ENCODE measurements at regions not wholly inside any gene's neighbourhood (a gene's known extent, or its start where the extent isn't known, plus 50 kb on each side); places are given as distances from the start of the nearest gene placed in this dataset.
A peak's percentile ranks its signal among the peaks of the same experiment; 100 is the strongest.

GRCh38 chr7:121525155-121525819, 129.2 kb upstream of the FAM3C start:
- no peak for DNase-seq (ENCODE audit: low spot score)

- no peak for DNase-seq (ENCODE audit: low spot score)
Observed at GRCh38 chr7:121521711-121522400, 125.7 kb upstream of the FAM3C start.

GRCh38 chr7:121520911-121521310, 124.8 kb upstream of the FAM3C start:
- no peak for DNase-seq (ENCODE audit: low spot score)

GRCh38 chr7:121519548-121520521, 123.7 kb upstream of the FAM3C start:
- DNase-seq (ENCODE audit: low spot score), result no peak

GRCh38 chr7:121517591-121517990, 121.5 kb upstream of the FAM3C start:
- DNase-seq (ENCODE audit: low spot score), result no peak

- no peak for DNase-seq (ENCODE audit: low spot score)
Observed at GRCh38 chr7:121516821-121517220, 120.7 kb upstream of the FAM3C start.

GRCh38 chr7:121515630-121516401, 119.7 kb upstream of the FAM3C start:
- DNase-seq (ENCODE audit: low spot score), result no peak

- DNase-seq (ENCODE audit: low spot score), result no peak
Observed at GRCh38 chr7:121515229-121515628, 119.1 kb upstream of the FAM3C start.

GRCh38 chr7:121513105-121513504, 117.0 kb upstream of the FAM3C start:
- no peak for DNase-seq (ENCODE audit: low spot score)

- DNase-seq (ENCODE audit: low spot score), result no peak
Observed at GRCh38 chr7:121510858-121511482, 114.9 kb upstream of the FAM3C start.

GRCh38 chr7:121510302-121510701, 114.2 kb upstream of the FAM3C start:
- DNase-seq (ENCODE audit: low spot score), result no peak

GRCh38 chr7:121505540-121506182, 109.6 kb upstream of the FAM3C start:
- no peak for DNase-seq (ENCODE audit: low spot score)

- no peak for DNase-seq (ENCODE audit: low spot score)
Observed at GRCh38 chr7:121505021-121505420, 108.9 kb upstream of the FAM3C start.

GRCh38 chr7:121504482-121504881, 108.4 kb upstream of the FAM3C start:
- peak; percentile 44 for DNase-seq (ENCODE audit: low spot score)

- no peak for DNase-seq (ENCODE audit: low spot score)
Observed at GRCh38 chr7:121503730-121504129, 107.6 kb upstream of the FAM3C start.

- no peak for DNase-seq (ENCODE audit: low spot score)
Observed at GRCh38 chr7:121503039-121503438, 106.9 kb upstream of the FAM3C start.

- no peak for DNase-seq (ENCODE audit: low spot score)
Observed at GRCh38 chr7:121501566-121501965, 105.5 kb upstream of the FAM3C start.

- peak; percentile 39 for DNase-seq (ENCODE audit: low spot score)
Observed at GRCh38 chr7:121500360-121501058, 104.4 kb upstream of the FAM3C start.

GRCh38 chr7:121499624-121500023, 103.5 kb upstream of the FAM3C start:
- no peak for DNase-seq (ENCODE audit: low spot score)

- no peak for DNase-seq (ENCODE audit: low spot score)
Observed at GRCh38 chr7:121498816-121499215, 102.7 kb upstream of the FAM3C start.

Data from HT-29 (cell line).